ENCODE measurements at regions not wholly inside any gene's neighbourhood (a gene's known extent, or its start where the extent isn't known, plus 50 kb on each side); places are given as distances from the start of the nearest gene placed in this dataset.

DNA sequence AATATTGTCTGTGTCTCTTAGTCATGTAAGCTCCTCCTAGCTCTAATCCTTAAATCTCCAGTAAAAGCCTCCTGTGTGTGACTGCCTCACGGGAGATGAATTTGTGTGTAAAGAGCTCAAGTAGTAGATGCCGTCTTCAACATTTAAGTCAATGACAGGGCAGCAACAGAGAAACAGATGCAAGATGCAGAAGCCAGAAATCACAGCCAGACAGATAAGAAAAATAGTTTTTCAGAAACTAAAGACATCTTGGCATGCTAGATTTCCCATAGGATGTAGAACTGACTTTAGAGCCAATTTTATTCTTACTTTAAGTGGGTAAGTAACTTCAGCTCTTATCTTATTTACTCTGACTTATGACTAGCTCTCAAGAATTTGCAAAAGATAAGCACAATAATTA is 652.8 kb downstream of the KCNA4 start:
- Histone ChIP-seq H3K27me3 (replicated peaks in 1 of 4; ENCODE audit: control extremely low read depth in 1 of 4, control insufficient read depth in 3 of 4, insufficient read depth in 4 of 4, low read length in 3 of 4) (no peaks in the 10 kb centered on the region), H4K20me1 (ENCODE audit: control insufficient read depth, insufficient read depth, low read length, poor library complexity, severe bottlenecking) (no peaks in the 10 kb centered on the region), H3K27ac (ENCODE audit: low read length in 2 of 2) (no peak overlapping the region), H2AFZ (ENCODE audit: insufficient read depth, low read depth, low read length, poor library complexity, severe bottlenecking) (no peak overlapping the region), H3K4me3 (ENCODE audit: control extremely low read depth in 1 of 5, extremely low read depth in 1 of 5, insufficient read depth in 1 of 5, low read depth in 2 of 5, low read length in 4 of 5) (no peak overlapping the region), H3K4me1 (ENCODE audit: control insufficient read depth in 2 of 2, insufficient read depth in 2 of 2, low read length in 2 of 2) (no peaks in the 10 kb centered on the region), H3K79me2 (ENCODE audit: control insufficient read depth, insufficient read depth, low read length) (no peaks in the 10 kb centered on the region), H3K36me3 (replicated peaks in 1 of 2; ENCODE audit: control extremely low read depth in 1 of 2, control insufficient read depth in 1 of 2, extremely low read depth in 1 of 2, insufficient read depth in 2 of 2, low read length in 1 of 2) (no peaks in the 10 kb centered on the region), H3K4me2 (replicated peaks; ENCODE audit: low read depth, low read length, poor library complexity, severe bottlenecking) (no peak overlapping the region), H3K9me3 (ENCODE audit: control extremely low read depth in 1 of 3, control insufficient read depth in 2 of 3, insufficient read depth in 1 of 3, low read length in 2 of 3) (no peaks in the 10 kb centered on the region), H3K9ac (ENCODE audit: low read length) (no peak overlapping the region)
- Mint-ChIP-seq H3K9me3 (ENCODE audit: insufficient read depth) (peaks cover 5% of the 10 kb centered on the region), H3K4me3 (no peak overlapping the region), H3K27ac (no peak overlapping the region), H3K27me3 (no peaks in the 10 kb centered on the region), H3K4me1 (no peaks in the 10 kb centered on the region)
- DNase-seq = no peak
- intact Hi-C loops (cut with micrococcal nuclease) = no loop called here
- TF ChIP-seq, protein P1, sequence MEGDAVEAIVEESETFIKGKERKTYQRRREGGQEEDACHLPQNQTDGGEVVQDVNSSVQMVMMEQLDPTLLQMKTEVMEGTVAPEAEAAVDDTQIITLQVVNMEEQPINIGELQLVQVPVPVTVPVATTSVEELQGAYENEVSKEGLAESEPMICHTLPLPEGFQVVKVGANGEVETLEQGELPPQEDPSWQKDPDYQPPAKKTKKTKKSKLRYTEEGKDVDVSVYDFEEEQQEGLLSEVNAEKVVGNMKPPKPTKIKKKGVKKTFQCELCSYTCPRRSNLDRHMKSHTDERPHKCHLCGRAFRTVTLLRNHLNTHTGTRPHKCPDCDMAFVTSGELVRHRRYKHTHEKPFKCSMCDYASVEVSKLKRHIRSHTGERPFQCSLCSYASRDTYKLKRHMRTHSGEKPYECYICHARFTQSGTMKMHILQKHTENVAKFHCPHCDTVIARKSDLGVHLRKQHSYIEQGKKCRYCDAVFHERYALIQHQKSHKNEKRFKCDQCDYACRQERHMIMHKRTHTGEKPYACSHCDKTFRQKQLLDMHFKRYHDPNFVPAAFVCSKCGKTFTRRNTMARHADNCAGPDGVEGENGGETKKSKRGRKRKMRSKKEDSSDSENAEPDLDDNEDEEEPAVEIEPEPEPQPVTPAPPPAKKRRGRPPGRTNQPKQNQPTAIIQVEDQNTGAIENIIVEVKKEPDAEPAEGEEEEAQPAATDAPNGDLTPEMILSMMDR (IDR thresholded peaks at IDR 0.05) = no peak
- TF ChIP-seq EZH2 (IDR thresholded peaks at IDR 0.05; ENCODE audit: borderline replicate concordance, insufficient read depth, low read depth, low read length, poor library complexity, severe bottlenecking) = no peak
- ChIA-PET CTCF (no interaction called here), POLR2A (no interaction called here)
- 100% methylated on average over 1 of the region's 2 CpGs for WGBS (ENCODE audit: insufficient coverage)
- ATAC-seq (ENCODE audit: low read depth) = no peak

DNA sequence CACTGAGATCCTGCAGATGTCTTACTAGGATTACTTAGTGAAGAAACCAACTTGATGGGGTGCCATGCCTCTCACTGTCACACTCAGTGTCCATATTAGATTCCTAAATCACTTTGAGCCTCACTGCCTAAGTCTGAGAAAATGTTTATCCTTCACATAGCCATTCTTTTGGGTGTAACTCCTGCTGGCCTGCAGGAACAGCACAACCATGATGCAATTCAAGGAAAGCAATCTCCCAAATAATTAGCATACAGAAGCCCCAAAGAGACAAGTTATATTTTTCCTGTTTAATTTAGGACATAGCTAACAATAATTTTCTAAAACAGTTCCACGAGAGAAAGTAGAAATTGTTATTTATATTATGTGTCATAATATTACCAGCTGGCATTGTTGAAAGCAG is 655.5 kb downstream of the KCNA4 start:
- H3K4me3 ChIP-seq (ENCODE audit: control extremely low read depth in 1 of 5, extremely low read depth in 1 of 5, insufficient read depth in 1 of 5, low read depth in 2 of 5, low read length in 4 of 5) = no peak overlapping the region
- H3K9me3 ChIP-seq (ENCODE audit: control extremely low read depth in 1 of 3, control insufficient read depth in 2 of 3, insufficient read depth in 1 of 3, low read length in 2 of 3) = no peaks in the 10 kb centered on the region
- no peaks in the 10 kb centered on the region for H3K36me3 ChIP-seq (replicated peaks in 1 of 2; ENCODE audit: control extremely low read depth in 1 of 2, control insufficient read depth in 1 of 2, extremely low read depth in 1 of 2, insufficient read depth in 2 of 2, low read length in 1 of 2)
- H3K27me3 Mint-ChIP-seq = no peaks in the 10 kb centered on the region
- WGBS (ENCODE audit: insufficient coverage) = no CpG with 5 or more reads among the region's 1 CpG
- no peaks in the 10 kb centered on the region for H3K4me1 ChIP-seq (ENCODE audit: control insufficient read depth in 2 of 2, insufficient read depth in 2 of 2, low read length in 2 of 2)
- H3K27me3 ChIP-seq (replicated peaks in 1 of 4; ENCODE audit: control extremely low read depth in 1 of 4, control insufficient read depth in 3 of 4, insufficient read depth in 4 of 4, low read length in 3 of 4) = no peaks in the 10 kb centered on the region
- DNase-seq = no peak
- TF ChIP-seq, protein P1 (IDR thresholded peaks at IDR 0.05) = no peak
- TF ChIP-seq EZH2 (IDR thresholded peaks at IDR 0.05; ENCODE audit: borderline replicate concordance, insufficient read depth, low read depth, low read length, poor library complexity, severe bottlenecking) = no peak
- H3K79me2 ChIP-seq (ENCODE audit: control insufficient read depth, insufficient read depth, low read length) = no peaks in the 10 kb centered on the region
- ChIA-PET POLR2A (no interaction called here), CTCF (no interaction called here)
- H3K9me3 Mint-ChIP-seq (ENCODE audit: insufficient read depth) = peaks cover 5% of the 10 kb centered on the region
- intact Hi-C loops (cut with micrococcal nuclease) = no loop called here
- no peak overlapping the region for H3K27ac Mint-ChIP-seq
- no peak overlapping the region for H3K4me2 ChIP-seq (replicated peaks; ENCODE audit: low read depth, low read length, poor library complexity, severe bottlenecking)
- no peak overlapping the region for H3K9ac ChIP-seq (ENCODE audit: low read length)
- H3K4me1 Mint-ChIP-seq = no peaks in the 10 kb centered on the region
- H3K27ac ChIP-seq (ENCODE audit: low read length in 2 of 2) = no peak overlapping the region
- H2AFZ ChIP-seq (ENCODE audit: insufficient read depth, low read depth, low read length, poor library complexity, severe bottlenecking) = no peak overlapping the region
- no peak for ATAC-seq (ENCODE audit: low read depth)
- H4K20me1 ChIP-seq (ENCODE audit: control insufficient read depth, insufficient read depth, low read length, poor library complexity, severe bottlenecking) = no peaks in the 10 kb centered on the region
- no peak overlapping the region for H3K4me3 Mint-ChIP-seq

Data from B cell (primary cell).